Esophagus muscularis mucosa (tissue), 4 donors: ENCODE measurements at regions not wholly inside any gene's neighbourhood (a gene's known extent, or its start where the extent isn't known, plus 50 kb on each side); places are given as distances from the start of the nearest gene placed in this dataset.
A peak's percentile ranks its signal among the peaks of the same experiment; 100 is the strongest.

ENCODE experiments used
- DNase-seq: peaks from one replicate; pipeline ENCODE4 v3.0.0-alpha.2; 2017; ENCODE audit errors: extremely low spot score
- H3K27ac ChIP-seq, 4 donors: fragments of 200-600 bp; sonication (generic); replicated peaks in 1 of 4; 1 replicate in 3 of 4; 2 replicates in 1 of 4; pipeline ENCODE4 v1.5.1; 2016 to 2019; ENCODE audit warnings: mild to moderate bottlenecking in 1 of 4
- H3K27me3 ChIP-seq, 4 donors: fragments of 200-600 bp; sonication (generic); one replicate each; pipeline versions ENCODE4 v1.5.1 to v1.6.0; 2016 to 2019
- H3K36me3 ChIP-seq, 4 donors: fragments of 200-600 bp; sonication (generic); one replicate each; pipeline ENCODE4 v1.5.1; 2016 to 2019
- H3K4me1 ChIP-seq, 4 donors: fragments of 200-600 bp; sonication (generic); one replicate each; pipeline ENCODE4 v1.5.1; 2016 to 2019
- H3K4me3 ChIP-seq, 4 donors: fragments of 200-600 bp; sonication (generic); 1 replicate in 2 of 4; 2 replicates in 2 of 4; pipeline ENCODE4 v1.5.1; 2016 to 2019; ENCODE audit warnings: mild to moderate bottlenecking in 4 of 4, moderate library complexity in 1 of 4
- H3K9me3 ChIP-seq, 4 donors: fragments of 200-600 bp; sonication (generic); 1 replicate in 3 of 4; 2 replicates in 1 of 4; pipeline ENCODE4 v1.5.1; 2016 to 2019
- EP300 ChIP-seq: sonication (generic); formaldehyde crosslinking; IDR thresholded peaks from one replicate; pipeline ENCODE4 v1.6.1; 2017; ENCODE audit warnings: antibody characterized with exemption
- POLR2A ChIP-seq: fragments of 450-650 bp; IDR thresholded peaks from one replicate; pipeline ENCODE4 v1.6.1; 2017; ENCODE audit warnings: antibody characterized with exemption, moderate library complexity, mild to moderate bottlenecking, low read depth
- POLR2AphosphoS5 ChIP-seq, 2 donors: sonication (generic); formaldehyde crosslinking; IDR thresholded peaks; one replicate each; pipeline ENCODE4 v1.6.1; 2017; ENCODE audit warnings: antibody characterized with exemption in 2 of 2
- WGBS: methylation state at CpG from one replicate; pipeline ENCODE4 v1.1.5; 2018; 5-methylcytosine and 5-hydroxymethylcytosine counted together
- intact Hi-C: fragments of 100-400 bp; cut with DNase I; formaldehyde crosslinking; loops from one replicate; pipeline ENCODE4 v1.15.1; 2023
- TF ChIP-seq, protein P1 (sequence below), 3 experiments: fragments of 200-600 bp in 2 of 3; fragments of 450-650 bp in 1 of 3; sonication (generic) in 2 of 3; IDR thresholded peaks; one replicate each; pipeline ENCODE4 v1.5.1; 2017 to 2019; ENCODE audit warnings: antibody characterized with exemption in 3 of 3, mild to moderate bottlenecking in 2 of 3, moderate library complexity in 1 of 3

GRCh38 chr12:111310076-111310870, 58.6 kb downstream of the PHETA1 start:
- peaks cover 0 to 5% (median 2%) of the 10 kb centered on the region in 4 donors for H3K4me1 ChIP-seq
- no peak overlapping the region for H3K4me3 ChIP-seq
- peaks cover 0 to 16% (median 13%) of the 10 kb centered on the region in 4 donors for H3K9me3 ChIP-seq
- H3K27me3 ChIP-seq, result peaks cover 0 to 30% (median 0%) of the 10 kb centered on the region in 4 donors
- H3K27ac ChIP-seq, result no peak overlapping the region
- TF ChIP-seq POLR2AphosphoS5 (IDR thresholded peaks at IDR 0.05) (no peak), EP300 (no peak)
- 33% methylated on average over 2 of the region's 37 CpGs for WGBS
- H3K36me3 ChIP-seq, result no peaks in the 10 kb centered on the region
- intact Hi-C loops, result loop anchor here (5.0 kb wide), 2 partner anchors 283 to 373 kb away; no protein-coding TSS in a partner anchor
- DNase-seq, result no peak

DNA sequence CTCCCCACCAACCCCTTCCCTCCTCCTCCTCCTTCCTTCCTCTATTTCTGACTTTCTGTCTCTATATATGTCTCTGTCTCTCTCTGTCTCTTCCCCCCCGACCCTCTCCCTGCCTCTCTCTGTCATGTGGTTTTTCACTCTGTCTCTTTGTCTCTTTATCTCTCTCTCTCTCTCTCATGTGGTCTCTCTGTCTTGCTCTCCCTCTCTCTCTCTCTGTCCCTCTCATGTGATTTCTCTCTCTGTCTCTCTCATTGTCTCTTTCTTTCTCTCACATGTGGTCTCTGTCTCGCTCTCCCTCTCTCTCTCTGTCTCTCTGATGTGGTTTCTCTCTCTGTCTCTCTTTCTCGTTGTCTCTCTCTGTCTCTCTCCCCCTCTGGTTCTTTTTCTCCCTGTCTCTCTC, 59.3 kb downstream of the PHETA1 start:
- 68% methylated on average over 3 of the region's 3 CpGs for WGBS
- H3K27ac ChIP-seq, result no peak overlapping the region
- H3K36me3 ChIP-seq, result no peaks in the 10 kb centered on the region
- H3K27me3 ChIP-seq, result peaks cover 0 to 33% (median 0%) of the 10 kb centered on the region in 4 donors
- peaks cover 0 to 23% (median 20%) of the 10 kb centered on the region in 4 donors for H3K9me3 ChIP-seq
- peaks cover 0 to 5% (median 2%) of the 10 kb centered on the region in 4 donors for H3K4me1 ChIP-seq
- H3K4me3 ChIP-seq, result no peak overlapping the region
- intact Hi-C loops, result no loop called here
- DNase-seq, result no peak
- TF ChIP-seq POLR2AphosphoS5 (IDR thresholded peaks at IDR 0.05), result no peak

- Histone ChIP-seq H3K4me3 (no peak overlapping the region), H3K9me3 (peaks cover 0 to 34% (median 31%) of the 10 kb centered on the region in 4 donors), H3K4me1 (peaks cover 0 to under 1% (median 0%) of the 10 kb centered on the region in 4 donors), H3K36me3 (no peaks in the 10 kb centered on the region), H3K27ac (no peak overlapping the region), H3K27me3 (peaks cover 0 to 31% (median 0%) of the 10 kb centered on the region in 4 donors)
- no peak for DNase-seq
- intact Hi-C loops, result no loop called here
- TF ChIP-seq EP300 (no peak), POLR2AphosphoS5 (IDR thresholded peaks at IDR 0.05) (no peak), POLR2A (no peak)
- TF ChIP-seq, protein P1, sequence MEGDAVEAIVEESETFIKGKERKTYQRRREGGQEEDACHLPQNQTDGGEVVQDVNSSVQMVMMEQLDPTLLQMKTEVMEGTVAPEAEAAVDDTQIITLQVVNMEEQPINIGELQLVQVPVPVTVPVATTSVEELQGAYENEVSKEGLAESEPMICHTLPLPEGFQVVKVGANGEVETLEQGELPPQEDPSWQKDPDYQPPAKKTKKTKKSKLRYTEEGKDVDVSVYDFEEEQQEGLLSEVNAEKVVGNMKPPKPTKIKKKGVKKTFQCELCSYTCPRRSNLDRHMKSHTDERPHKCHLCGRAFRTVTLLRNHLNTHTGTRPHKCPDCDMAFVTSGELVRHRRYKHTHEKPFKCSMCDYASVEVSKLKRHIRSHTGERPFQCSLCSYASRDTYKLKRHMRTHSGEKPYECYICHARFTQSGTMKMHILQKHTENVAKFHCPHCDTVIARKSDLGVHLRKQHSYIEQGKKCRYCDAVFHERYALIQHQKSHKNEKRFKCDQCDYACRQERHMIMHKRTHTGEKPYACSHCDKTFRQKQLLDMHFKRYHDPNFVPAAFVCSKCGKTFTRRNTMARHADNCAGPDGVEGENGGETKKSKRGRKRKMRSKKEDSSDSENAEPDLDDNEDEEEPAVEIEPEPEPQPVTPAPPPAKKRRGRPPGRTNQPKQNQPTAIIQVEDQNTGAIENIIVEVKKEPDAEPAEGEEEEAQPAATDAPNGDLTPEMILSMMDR (IDR thresholded peaks at IDR 0.05), result no peak
- WGBS, result 60% methylated on average over 1 of the region's 7 CpGs
These were observed 60.4 kb downstream of the PHETA1 start for GRCh38 chr12:111308473-111308872.

GRCh38 chr12:111304642-111305071, 64.2 kb downstream of the PHETA1 start:
- no peak for DNase-seq

GRCh38 chr12:111303531-111303930, 65.4 kb downstream of the PHETA1 start:
- TF ChIP-seq POLR2A (no peak), POLR2AphosphoS5 (IDR thresholded peaks at IDR 0.05) (no peak), EP300 (no peak)
- H3K4me3 ChIP-seq, result no peak overlapping the region
- H3K36me3 ChIP-seq, result no peaks in the 10 kb centered on the region
- no peak for DNase-seq
- intact Hi-C loops, result no loop called here
- WGBS, result 77% methylated on average over 3 of the region's 3 CpGs
- H3K27me3 ChIP-seq, result peaks cover 0 to 24% (median 0%) of the 10 kb centered on the region in 4 donors
- H3K4me1 ChIP-seq, result no peaks in the 10 kb centered on the region
- H3K9me3 ChIP-seq, result peaks cover 0 to 36% (median 32%) of the 10 kb centered on the region in 4 donors
- no peak overlapping the region for H3K27ac ChIP-seq

More at GRCh38 chr12:111304642-111305071, 64.2 kb downstream of the PHETA1 start:
- peaks cover 0 to 36% (median 32%) of the 10 kb centered on the region in 4 donors for H3K9me3 ChIP-seq
- TF ChIP-seq POLR2A (no peak), EP300 (no peak), POLR2AphosphoS5 (IDR thresholded peaks at IDR 0.05) (no peak)
- TF ChIP-seq, protein P1 (IDR thresholded peaks at IDR 0.05), result peak in 2 of 3 experiments; percentile 9 to 43
- H3K4me3 ChIP-seq, result no peak overlapping the region
- intact Hi-C loops, result no loop called here
- 56% methylated on average over 3 of the region's 3 CpGs for WGBS
- H3K27ac ChIP-seq, result no peak overlapping the region
- no peaks in the 10 kb centered on the region for H3K36me3 ChIP-seq
- peaks cover 0 to 16% (median 0%) of the 10 kb centered on the region in 4 donors for H3K27me3 ChIP-seq
- H3K4me1 ChIP-seq, result no peaks in the 10 kb centered on the region
